Kidney (tissue), 13 donors: ENCODE measurements at regions not wholly inside any gene's neighbourhood (a gene's known extent, or its start where the extent isn't known, plus 50 kb on each side); places are given as distances from the start of the nearest gene placed in this dataset.

Experiments used
- DNase-seq, 5 donors: peaks; one replicate each; pipeline ENCODE4 v3.0.0-alpha.2; 2013 to 2020
- FAIRE-seq: peaks from 2 replicates; lab custom pipeline; 2012; peaks lifted over from hg19 to GRCh38; lab: Jason Lieb, UNC
- H3K27ac ChIP-seq, 2 donors: one replicate each; pipeline ENCODE4 v1.7.0; 2013; ENCODE audit warnings: low read depth in 2 of 2, low read length in 2 of 2, inconsistent platforms in 1 of 2
- H3K27me3 ChIP-seq: one replicate; pipeline ENCODE4 v1.7.1; 2013; ENCODE audit warnings: low read length, inconsistent platforms; ENCODE audit not compliant: control insufficient read depth, insufficient read depth
- H3K36me3 ChIP-seq, 3 donors: one replicate each; pipeline versions ENCODE4 v1.7.0 to v1.7.1; 2013; ENCODE audit warnings: low read length in 3 of 3, control low read depth in 1 of 3, inconsistent platforms in 1 of 3; ENCODE audit not compliant: insufficient read depth in 3 of 3, control insufficient read depth in 2 of 3
- H3K4me1 ChIP-seq, 3 donors: one replicate each; pipeline versions ENCODE4 v1.7.0 to v1.7.1; 2013; ENCODE audit warnings: low read length in 3 of 3, inconsistent platforms in 1 of 3, low read depth in 1 of 3; ENCODE audit not compliant: control insufficient read depth in 2 of 3, insufficient read depth in 2 of 3
- H3K4me3 ChIP-seq, 3 donors: one replicate each; pipeline versions ENCODE4 v1.7.0 to v1.8.1; 2013; ENCODE audit warnings: low read length in 3 of 3, control low read depth in 1 of 3, inconsistent platforms in 1 of 3
- H3K9ac ChIP-seq, 3 donors: one replicate each; pipeline versions ENCODE4 v1.7.0 to v1.7.1; 2013; ENCODE audit warnings: low read length in 3 of 3, control low read depth in 1 of 3, inconsistent platforms in 1 of 3
- H3K9me3 ChIP-seq, 3 donors: one replicate each; pipeline versions ENCODE4 v1.7.0 to v1.7.1; 2013; ENCODE audit warnings: low read length in 3 of 3, control low read depth in 1 of 3, inconsistent platforms in 1 of 3; ENCODE audit not compliant: control insufficient read depth in 2 of 3, insufficient read depth in 1 of 3
- CTCF ChIP-seq: IDR thresholded peaks from 3 replicates; pipeline ENCODE4 v1.5.1; 2012; ENCODE audit warnings: mild to moderate bottlenecking, moderate library complexity, borderline replicate concordance; ENCODE audit not compliant: insufficient read depth; ENCODE audit errors: extremely low read depth
- intact Hi-C: fragments of 100-400 bp; cut with DNase I; formaldehyde crosslinking; loops from one replicate; pipeline ENCODE4 v1.11.1; 2022
- donor health status: control.
- donor health status: control.
- donor health status: control.
- donor health status: control.
- donor health status: control.
- donor health status: DM: yes; HTN: yes; CAD: no.
- donor health status: Normal renal cell carcinoma (clear cell type).

- Histone ChIP-seq H3K9ac (no peak overlapping the region), H3K27me3 (no peaks in the 10 kb centered on the region), H3K27ac (no peak overlapping the region), H3K36me3 (no peaks in the 10 kb centered on the region), H3K4me1 (no peaks in the 10 kb centered on the region), H3K9me3 (no peaks in the 10 kb centered on the region), H3K4me3 (no peak overlapping the region)
- TF ChIP-seq CTCF: no peak
- no peak for DNase-seq
- intact Hi-C loops: no loop called here
- no peak for FAIRE-seq
Observed at GRCh38 chr1:24256687-24257086, 62.5 kb upstream of the GRHL3 start.

- intact Hi-C loops: no loop called here
- Histone ChIP-seq H3K4me3 (no peak overlapping the region), H3K9me3 (no peaks in the 10 kb centered on the region), H3K9ac (no peak overlapping the region), H3K27me3 (no peaks in the 10 kb centered on the region), H3K36me3 (no peaks in the 10 kb centered on the region), H3K4me1 (no peaks in the 10 kb centered on the region), H3K27ac (no peak overlapping the region)
- TF ChIP-seq CTCF: no peak
- no peak for FAIRE-seq
- no peak for DNase-seq
Observed at GRCh38 chr1:24255226-24255625, 63.9 kb upstream of the GRHL3 start.

- TF ChIP-seq CTCF: no peak
- no peak for DNase-seq
- intact Hi-C loops: no loop called here
Observed at GRCh38 chr1:24254783-24255182, 64.4 kb upstream of the GRHL3 start.

GRCh38 chr1:24253571-24253970, 65.6 kb upstream of the GRHL3 start:
- Histone ChIP-seq H3K9ac (no peak overlapping the region), H3K27ac (no peak overlapping the region), H3K36me3 (no peaks in the 10 kb centered on the region), H3K4me1 (no peaks in the 10 kb centered on the region), H3K4me3 (no peak overlapping the region), H3K27me3 (no peaks in the 10 kb centered on the region), H3K9me3 (no peaks in the 10 kb centered on the region)
- no peak for TF ChIP-seq CTCF
- DNase-seq (no peak), FAIRE-seq (no peak)
- intact Hi-C loops: no loop called here

More at GRCh38 chr1:24254783-24255182, 64.4 kb upstream of the GRHL3 start:
- H3K9me3 ChIP-seq: no peaks in the 10 kb centered on the region
- no peaks in the 10 kb centered on the region for H3K36me3 ChIP-seq
- H3K27me3 ChIP-seq: no peaks in the 10 kb centered on the region
- H3K27ac ChIP-seq: no peak overlapping the region
- H3K9ac ChIP-seq: no peak overlapping the region
- no peaks in the 10 kb centered on the region for H3K4me1 ChIP-seq
- H3K4me3 ChIP-seq: no peak overlapping the region
- no peak for FAIRE-seq
